Activated B cell treated with CpG ODN at 0.5 μM for 24 hours (primary cell): ENCODE measurements at regions not wholly inside any gene's neighbourhood (a gene's known extent, or its start where the extent isn't known, plus 50 kb on each side); places are given as distances from the start of the nearest gene placed in this dataset.

Experiments used
- ATAC-seq: fragments of 200-7000 bp; cut with Tn5 transposase; one replicate; pipeline ENCODE4 v1.10.0; 2021; ENCODE audit warnings: low read depth, mild to moderate bottlenecking, moderate library complexity
- CTCF ChIA-PET: fragments of 350-600 bp; sonication (Branson Sonifier 250); formaldehyde crosslinking; loops from one replicate; lab custom pipeline; 2021; ENCODE audit warnings: antibody characterized with exemption; lab: Charles Lee
- POLR2A ChIA-PET: fragments of 350-600 bp; sonication (Branson Sonifier 250); formaldehyde crosslinking; loops from one replicate; lab custom pipeline; 2021; ENCODE audit warnings: antibody characterized with exemption; lab: Charles Lee
- DNase-seq: peaks from one replicate; pipeline ENCODE4 v3.0.0; 2022
- H3K27ac Mint-ChIP-seq: one replicate; pipeline ENCODE4 v1.8.0; 2020; ENCODE audit warnings: mixed read lengths
- H3K27me3 Mint-ChIP-seq: one replicate; pipeline ENCODE4 v1.8.0; 2021; ENCODE audit warnings: mixed read lengths
- H3K36me3 Mint-ChIP-seq: one replicate; pipeline ENCODE4 v1.8.0; 2021; ENCODE audit warnings: low read depth, mixed read lengths
- H3K4me1 Mint-ChIP-seq: one replicate; pipeline ENCODE4 v1.8.0; 2021; ENCODE audit warnings: mixed read lengths
- H3K4me3 Mint-ChIP-seq: one replicate; pipeline ENCODE4 v1.8.0; 2020; ENCODE audit warnings: mild to moderate bottlenecking, mixed read lengths
- H3K9me3 Mint-ChIP-seq: one replicate; pipeline ENCODE4 v1.8.0; 2020; ENCODE audit warnings: mixed read lengths
- intact Hi-C: fragments of 100-400 bp; cut with micrococcal nuclease; formaldehyde crosslinking; loops from one replicate; pipeline ENCODE4 v1.15.1; 2024
- TF ChIP-seq, protein P1 (sequence below): fragments of 200-600 bp; IDR thresholded peaks from one replicate; pipeline ENCODE4 v1.8.0; 2022; ENCODE audit warnings: antibody characterized with exemption, mild to moderate bottlenecking

DNA sequence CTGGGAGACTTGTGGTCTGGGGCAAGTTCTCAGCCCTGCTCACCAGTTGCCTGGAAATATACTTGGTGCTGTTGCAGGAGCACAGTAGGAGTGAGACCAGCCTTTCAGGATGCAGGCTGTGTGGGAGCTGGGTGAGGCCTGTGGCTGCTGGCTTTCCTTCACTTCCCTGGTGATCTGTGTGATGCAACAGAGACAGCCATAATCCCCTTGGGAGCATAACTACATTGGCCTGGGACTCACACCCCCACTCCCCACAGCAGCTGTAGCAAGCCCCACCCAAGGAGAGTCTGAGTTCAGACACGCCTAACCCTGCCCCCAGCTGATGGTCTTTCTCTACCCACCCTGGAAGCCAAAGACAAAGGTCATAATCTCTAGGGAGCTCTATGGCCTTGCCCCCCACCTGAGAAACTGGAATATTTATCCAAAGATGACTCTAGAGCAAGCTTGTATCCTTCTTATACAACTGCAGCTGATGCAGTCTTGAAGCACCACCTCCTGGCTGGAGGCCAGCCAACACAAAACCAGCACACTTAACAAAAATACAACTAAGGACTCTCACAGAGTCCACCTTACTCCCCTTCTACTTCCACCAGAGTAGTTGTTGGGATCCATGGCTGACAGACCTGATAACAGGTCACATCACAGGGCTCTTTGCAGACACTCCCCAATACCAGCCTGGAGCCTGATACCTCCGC lies 190.4 kb upstream of the CPNE8 start:
- ChIA-PET POLR2A (no interaction called here), CTCF (interaction anchor here (1.3 kb wide), 1 partner anchor 767 kb away, joined by 3 read pairs; no protein-coding TSS in a partner anchor)
- Mint-ChIP-seq H3K36me3 (no peaks in the 10 kb centered on the region), H3K4me1 (no peaks in the 10 kb centered on the region), H3K9me3 (no peaks in the 10 kb centered on the region), H3K4me3 (no peak overlapping the region), H3K27me3 (no peaks in the 10 kb centered on the region), H3K27ac (no peak overlapping the region)
- intact Hi-C loops = no loop called here
- DNase-seq (no peak), ATAC-seq (no peak)
- TF ChIP-seq, protein P1, sequence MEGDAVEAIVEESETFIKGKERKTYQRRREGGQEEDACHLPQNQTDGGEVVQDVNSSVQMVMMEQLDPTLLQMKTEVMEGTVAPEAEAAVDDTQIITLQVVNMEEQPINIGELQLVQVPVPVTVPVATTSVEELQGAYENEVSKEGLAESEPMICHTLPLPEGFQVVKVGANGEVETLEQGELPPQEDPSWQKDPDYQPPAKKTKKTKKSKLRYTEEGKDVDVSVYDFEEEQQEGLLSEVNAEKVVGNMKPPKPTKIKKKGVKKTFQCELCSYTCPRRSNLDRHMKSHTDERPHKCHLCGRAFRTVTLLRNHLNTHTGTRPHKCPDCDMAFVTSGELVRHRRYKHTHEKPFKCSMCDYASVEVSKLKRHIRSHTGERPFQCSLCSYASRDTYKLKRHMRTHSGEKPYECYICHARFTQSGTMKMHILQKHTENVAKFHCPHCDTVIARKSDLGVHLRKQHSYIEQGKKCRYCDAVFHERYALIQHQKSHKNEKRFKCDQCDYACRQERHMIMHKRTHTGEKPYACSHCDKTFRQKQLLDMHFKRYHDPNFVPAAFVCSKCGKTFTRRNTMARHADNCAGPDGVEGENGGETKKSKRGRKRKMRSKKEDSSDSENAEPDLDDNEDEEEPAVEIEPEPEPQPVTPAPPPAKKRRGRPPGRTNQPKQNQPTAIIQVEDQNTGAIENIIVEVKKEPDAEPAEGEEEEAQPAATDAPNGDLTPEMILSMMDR = no peak

DNA sequence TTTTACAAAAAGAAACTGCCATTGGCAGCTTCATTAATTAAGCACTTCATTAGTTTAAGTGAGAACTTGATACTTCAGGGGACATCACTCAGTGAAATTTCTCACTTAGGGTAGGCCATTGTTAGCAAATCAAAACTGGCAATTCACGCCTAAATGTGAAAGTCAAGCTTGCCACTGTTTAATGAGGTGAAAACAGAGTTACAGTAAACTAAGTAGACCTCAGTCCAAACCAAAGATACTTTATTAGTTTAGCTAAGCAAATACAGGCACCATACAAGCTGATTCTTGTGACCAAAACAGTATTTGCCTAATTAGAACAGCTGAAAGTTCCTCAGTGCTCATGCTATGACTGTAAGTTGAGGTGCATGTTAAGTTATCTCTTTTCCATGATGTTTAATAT lies 176.5 kb upstream of the CPNE8 start:
- CTCF ChIA-PET = no interaction called here
- Mint-ChIP-seq H3K36me3 (no peaks in the 10 kb centered on the region), H3K9me3 (no peaks in the 10 kb centered on the region), H3K27ac (no peak overlapping the region), H3K4me3 (no peak overlapping the region), H3K27me3 (no peaks in the 10 kb centered on the region), H3K4me1 (no peaks in the 10 kb centered on the region)
- POLR2A ChIA-PET = no interaction called here
- ATAC-seq (no peak), DNase-seq (no peak)
- intact Hi-C loops = no loop called here
- TF ChIP-seq, protein P1 = no peak

DNA sequence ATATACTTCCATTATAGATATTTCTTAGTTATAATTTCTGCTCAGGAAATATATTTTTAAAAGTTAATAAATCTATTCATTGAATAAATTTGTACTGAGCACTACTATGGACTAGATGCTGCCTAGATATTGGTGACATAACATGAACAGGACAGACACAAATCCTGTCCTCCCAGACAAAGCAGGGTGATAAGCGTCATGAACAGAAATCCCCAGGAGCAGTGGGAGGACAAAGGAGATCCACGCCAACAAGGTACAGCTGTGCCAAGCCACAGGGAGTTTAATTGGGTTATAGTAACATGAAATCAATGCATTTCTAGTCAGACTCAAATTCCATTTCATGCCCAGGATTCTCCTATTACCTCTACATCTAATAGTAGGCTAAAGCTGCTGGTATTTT lies 171.8 kb upstream of the CPNE8 start:
- CTCF ChIA-PET = no interaction called here
- H3K27me3 Mint-ChIP-seq = no peaks in the 10 kb centered on the region
- intact Hi-C loops = no loop called here
- DNase-seq = no peak
- POLR2A ChIA-PET = no interaction called here
- TF ChIP-seq, protein P1 = no peak
- H3K27ac Mint-ChIP-seq = no peak overlapping the region
- no peaks in the 10 kb centered on the region for H3K4me1 Mint-ChIP-seq
- no peak overlapping the region for H3K4me3 Mint-ChIP-seq
- no peaks in the 10 kb centered on the region for H3K9me3 Mint-ChIP-seq
- no peaks in the 10 kb centered on the region for H3K36me3 Mint-ChIP-seq
- ATAC-seq = no peak

DNA sequence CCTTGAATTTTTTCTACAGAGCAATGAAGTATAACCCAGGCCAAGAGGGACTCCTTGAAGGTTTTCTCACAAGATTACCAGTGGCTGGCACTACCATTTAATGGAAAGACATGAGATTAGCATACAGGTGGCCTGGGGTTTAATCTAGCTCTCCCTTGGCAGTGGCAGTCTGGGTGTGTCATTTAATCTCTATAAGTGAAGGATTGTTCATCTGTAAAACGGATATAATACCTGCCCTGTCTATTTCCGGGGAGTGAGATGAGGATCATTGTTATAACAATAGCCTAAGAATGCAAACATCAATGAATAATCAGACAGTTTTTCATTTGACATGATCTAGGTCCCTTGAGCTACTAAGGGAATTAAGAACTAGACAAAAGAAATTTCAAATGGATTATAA lies 168.7 kb upstream of the CPNE8 start:
- ChIA-PET POLR2A (no interaction called here), CTCF (no interaction called here)
- Mint-ChIP-seq H3K4me1 (no peaks in the 10 kb centered on the region), H3K27ac (no peak overlapping the region), H3K4me3 (no peak overlapping the region), H3K36me3 (no peaks in the 10 kb centered on the region), H3K27me3 (no peaks in the 10 kb centered on the region), H3K9me3 (no peaks in the 10 kb centered on the region)
- TF ChIP-seq, protein P1 = no peak
- no peak for ATAC-seq
- intact Hi-C loops = no loop called here
- no peak for DNase-seq

DNA sequence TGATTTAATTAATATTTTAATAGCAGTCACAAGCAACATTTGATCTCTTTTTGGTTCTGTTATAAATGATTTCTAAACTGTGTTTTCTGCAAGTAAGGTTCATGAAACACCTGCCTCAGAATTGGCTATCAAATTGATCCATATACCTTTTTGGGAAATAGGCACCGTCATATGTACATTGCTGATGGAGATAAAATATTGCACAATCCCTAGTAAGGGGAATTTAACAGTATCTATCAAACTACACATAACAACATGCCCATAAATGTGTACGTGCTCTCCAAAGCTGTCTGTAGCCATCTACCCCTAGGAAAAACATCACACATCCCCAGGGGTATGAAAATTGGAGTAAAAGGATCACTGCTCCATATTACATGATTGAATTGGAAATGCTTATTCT lies 167.3 kb upstream of the CPNE8 start:
- H3K4me3 Mint-ChIP-seq = no peak overlapping the region
- no peaks in the 10 kb centered on the region for H3K36me3 Mint-ChIP-seq
- POLR2A ChIA-PET = no interaction called here
- H3K27me3 Mint-ChIP-seq = no peaks in the 10 kb centered on the region
- intact Hi-C loops = no loop called here
- H3K27ac Mint-ChIP-seq = no peak overlapping the region
- ATAC-seq (no peak), DNase-seq (no peak)
- TF ChIP-seq, protein P1 = no peak
- H3K4me1 Mint-ChIP-seq = no peaks in the 10 kb centered on the region
- no peaks in the 10 kb centered on the region for H3K9me3 Mint-ChIP-seq
- CTCF ChIA-PET = no interaction called here
